Glutamatergic neuron (in vitro differentiated cells): ENCODE measurements at regions not wholly inside any gene's neighbourhood (a gene's known extent, or its start where the extent isn't known, plus 50 kb on each side); places are given as distances from the start of the nearest gene placed in this dataset.

Experiments
- DNase-seq: peaks from one replicate; pipeline ENCODE4 v3.0.0; 2022
- H3K27ac Mint-ChIP-seq: one replicate; pipeline ENCODE4 v1.8.0; 2020; ENCODE audit warnings: mild to moderate bottlenecking, mixed read lengths, inconsistent platforms; ENCODE audit not compliant: unreplicated experiment
- H3K27me3 Mint-ChIP-seq: one replicate; pipeline ENCODE4 v1.8.0; 2020; ENCODE audit warnings: mild to moderate bottlenecking, moderate library complexity, mixed read lengths, inconsistent platforms; ENCODE audit not compliant: unreplicated experiment
- H3K36me3 Mint-ChIP-seq: one replicate; pipeline ENCODE4 v1.8.0; 2020; ENCODE audit warnings: mild to moderate bottlenecking, mixed read lengths, inconsistent platforms; ENCODE audit not compliant: unreplicated experiment
- H3K4me1 Mint-ChIP-seq: one replicate; pipeline ENCODE4 v1.8.0; 2020; ENCODE audit warnings: mild to moderate bottlenecking, low read depth, mixed read lengths, inconsistent platforms; ENCODE audit not compliant: unreplicated experiment
- H3K4me3 Mint-ChIP-seq: one replicate; pipeline ENCODE4 v1.8.0; 2020; ENCODE audit warnings: mild to moderate bottlenecking, mixed read lengths, inconsistent platforms; ENCODE audit not compliant: unreplicated experiment
- H3K9me3 Mint-ChIP-seq: one replicate; pipeline ENCODE4 v1.8.0; 2020; ENCODE audit warnings: mild to moderate bottlenecking, moderate library complexity, mixed read lengths, inconsistent platforms; ENCODE audit not compliant: unreplicated experiment
- TF ChIP-seq, protein P1 (sequence below): fragments of 200-600 bp; sonication (generic); IDR thresholded peaks from one replicate; pipeline ENCODE4 v1.5.0; 2021; ENCODE audit not compliant: partially characterized antibody, unreplicated experiment

DNA sequence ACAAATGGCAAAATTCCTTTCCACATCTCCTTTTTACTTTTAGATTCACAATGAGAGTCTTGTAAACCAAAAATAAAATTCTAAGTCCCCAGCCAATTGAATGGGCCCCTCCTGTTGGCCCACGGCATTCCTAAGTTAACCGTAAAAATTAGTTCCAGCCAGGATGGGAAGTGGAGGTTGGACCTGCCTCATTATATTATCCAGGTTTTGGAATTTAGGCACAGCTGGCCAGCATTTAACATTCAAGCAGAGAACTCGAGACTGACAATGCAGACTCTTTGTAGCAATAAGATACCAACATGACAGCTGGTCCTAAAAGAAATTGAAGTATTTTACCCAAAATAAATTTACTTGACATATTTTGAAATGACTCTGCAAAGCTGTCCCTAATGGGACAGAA is 321.0 kb upstream of the NAALADL2 start:
- peaks cover 3% of the 10 kb centered on the region for H3K27me3 Mint-ChIP-seq
- TF ChIP-seq, protein P1, sequence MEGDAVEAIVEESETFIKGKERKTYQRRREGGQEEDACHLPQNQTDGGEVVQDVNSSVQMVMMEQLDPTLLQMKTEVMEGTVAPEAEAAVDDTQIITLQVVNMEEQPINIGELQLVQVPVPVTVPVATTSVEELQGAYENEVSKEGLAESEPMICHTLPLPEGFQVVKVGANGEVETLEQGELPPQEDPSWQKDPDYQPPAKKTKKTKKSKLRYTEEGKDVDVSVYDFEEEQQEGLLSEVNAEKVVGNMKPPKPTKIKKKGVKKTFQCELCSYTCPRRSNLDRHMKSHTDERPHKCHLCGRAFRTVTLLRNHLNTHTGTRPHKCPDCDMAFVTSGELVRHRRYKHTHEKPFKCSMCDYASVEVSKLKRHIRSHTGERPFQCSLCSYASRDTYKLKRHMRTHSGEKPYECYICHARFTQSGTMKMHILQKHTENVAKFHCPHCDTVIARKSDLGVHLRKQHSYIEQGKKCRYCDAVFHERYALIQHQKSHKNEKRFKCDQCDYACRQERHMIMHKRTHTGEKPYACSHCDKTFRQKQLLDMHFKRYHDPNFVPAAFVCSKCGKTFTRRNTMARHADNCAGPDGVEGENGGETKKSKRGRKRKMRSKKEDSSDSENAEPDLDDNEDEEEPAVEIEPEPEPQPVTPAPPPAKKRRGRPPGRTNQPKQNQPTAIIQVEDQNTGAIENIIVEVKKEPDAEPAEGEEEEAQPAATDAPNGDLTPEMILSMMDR, result no peak
- no peak for DNase-seq
- no peak overlapping the region for H3K4me3 Mint-ChIP-seq
- H3K4me1 Mint-ChIP-seq, result peaks cover 7% of the 10 kb centered on the region
- H3K36me3 Mint-ChIP-seq, result no peaks in the 10 kb centered on the region
- no peak overlapping the region for H3K27ac Mint-ChIP-seq
- H3K9me3 Mint-ChIP-seq, result no peaks in the 10 kb centered on the region

DNA sequence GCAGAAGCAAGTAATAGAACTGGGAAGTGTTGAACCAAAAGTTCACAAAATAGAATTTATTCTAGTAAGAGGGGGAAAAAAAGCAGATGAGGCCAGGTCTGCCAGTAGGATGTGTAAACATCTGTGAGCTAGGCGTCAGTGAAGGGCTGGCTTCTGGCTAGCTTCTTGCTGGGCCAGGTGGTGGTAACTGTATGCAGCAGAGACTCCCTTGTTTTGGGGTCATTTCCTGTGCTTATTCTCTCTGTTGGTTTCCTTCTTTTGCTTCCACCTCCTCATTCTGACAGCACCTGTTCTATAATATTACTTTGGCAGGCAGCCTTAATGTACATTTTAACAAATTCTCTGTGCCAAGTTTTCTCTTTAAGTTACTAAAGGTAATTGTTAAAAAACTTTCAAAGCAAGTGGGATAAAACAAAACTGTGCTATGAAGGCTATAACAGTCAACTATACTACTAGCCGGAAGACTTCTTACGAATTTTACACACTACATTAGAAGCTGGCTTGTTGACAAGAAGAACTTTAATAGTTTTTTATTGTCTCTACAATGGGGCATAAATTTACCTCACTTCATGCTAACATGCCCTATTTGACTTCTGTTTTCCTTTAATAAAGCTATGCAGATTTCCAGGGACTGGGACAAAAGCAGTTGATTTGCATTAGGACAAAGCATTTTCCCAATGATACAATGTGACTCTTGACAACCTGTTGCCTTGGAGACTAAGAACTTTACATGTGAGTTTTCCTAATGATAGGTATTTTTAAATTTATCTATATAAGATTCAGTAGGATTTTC is 318.8 kb upstream of the NAALADL2 start:
- H3K27ac Mint-ChIP-seq, result peak overlapping the region; percentile 40
- no peak for DNase-seq
- H3K4me3 Mint-ChIP-seq, result no peak overlapping the region
- H3K36me3 Mint-ChIP-seq, result no peaks in the 10 kb centered on the region
- H3K9me3 Mint-ChIP-seq, result no peaks in the 10 kb centered on the region
- peaks cover 3% of the 10 kb centered on the region for H3K27me3 Mint-ChIP-seq
- TF ChIP-seq, protein P1, result no peak
- peaks cover 7% of the 10 kb centered on the region for H3K4me1 Mint-ChIP-seq

DNA sequence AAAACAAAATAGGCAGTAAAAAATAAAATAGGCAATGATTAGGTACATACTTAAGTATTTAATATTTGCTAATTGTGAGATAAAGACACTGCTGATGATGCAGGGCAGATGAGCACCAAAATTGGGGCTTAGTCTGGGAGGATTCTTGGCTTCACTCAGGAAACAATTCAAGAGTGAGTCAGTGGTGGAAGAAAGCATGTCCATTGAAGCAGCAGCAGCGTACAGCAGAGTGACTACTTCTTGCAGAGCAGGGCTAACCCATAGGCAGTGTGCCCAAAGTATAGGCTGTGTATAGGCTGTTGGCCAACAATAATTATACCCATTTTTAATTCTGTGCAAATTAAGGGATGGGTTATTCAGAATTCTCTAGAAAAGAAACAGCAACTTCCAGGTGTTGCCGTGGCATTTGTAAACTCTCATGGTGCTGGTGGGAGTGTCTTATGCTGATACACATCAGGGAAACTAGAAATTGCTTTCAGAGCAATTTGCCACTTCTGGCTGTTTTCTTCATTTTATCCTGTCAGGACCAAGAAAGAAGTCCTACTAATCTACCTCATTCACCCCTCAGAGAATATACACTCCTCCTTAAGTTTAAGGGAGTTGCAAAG is 317.3 kb upstream of the NAALADL2 start:
- Mint-ChIP-seq H3K9me3 (no peaks in the 10 kb centered on the region), H3K4me3 (no peak overlapping the region), H3K4me1 (peaks cover 7% of the 10 kb centered on the region), H3K36me3 (no peaks in the 10 kb centered on the region), H3K27me3 (peaks cover 3% of the 10 kb centered on the region), H3K27ac (no peak overlapping the region)
- no peak for DNase-seq
- TF ChIP-seq, protein P1, result no peak

DNA sequence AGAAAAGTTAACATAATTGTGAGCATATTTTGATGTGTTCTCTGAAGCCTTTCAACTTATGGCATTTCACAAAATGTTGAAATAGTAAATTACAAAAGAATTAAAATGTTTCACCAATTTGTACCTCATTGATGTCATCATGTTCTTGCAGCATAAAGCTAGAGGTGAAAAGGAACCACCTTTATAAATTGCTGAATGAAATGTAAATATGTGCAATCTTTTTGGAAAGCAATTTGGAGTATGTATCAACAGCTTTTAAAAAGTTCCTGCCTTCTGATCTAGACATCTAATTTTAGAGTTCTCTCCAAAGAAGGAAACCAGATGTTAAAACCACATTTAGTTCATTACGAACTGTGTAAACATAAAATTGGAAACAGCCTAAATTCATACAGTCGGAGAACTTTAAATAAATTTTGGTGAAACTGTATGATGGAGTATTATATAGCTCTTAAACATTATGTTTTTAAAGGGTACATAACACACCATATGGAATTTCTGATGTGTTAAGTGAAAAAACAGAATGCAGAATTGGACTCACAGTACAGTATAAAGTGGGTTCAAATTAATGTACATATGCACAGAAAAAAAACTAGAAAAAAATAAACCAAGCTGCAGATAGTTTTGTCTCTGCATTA is 311.2 kb upstream of the NAALADL2 start:
- peaks cover 2% of the 10 kb centered on the region for H3K27me3 Mint-ChIP-seq
- no peaks in the 10 kb centered on the region for H3K9me3 Mint-ChIP-seq
- H3K4me3 Mint-ChIP-seq, result no peak overlapping the region
- H3K27ac Mint-ChIP-seq, result no peak overlapping the region
- H3K4me1 Mint-ChIP-seq, result no peaks in the 10 kb centered on the region
- TF ChIP-seq, protein P1, result no peak
- no peak for DNase-seq
- no peaks in the 10 kb centered on the region for H3K36me3 Mint-ChIP-seq
